ENCODE measurements at regions not wholly inside any gene's neighbourhood (a gene's known extent, or its start where the extent isn't known, plus 50 kb on each side); places are given as distances from the start of the nearest gene placed in this dataset.

- H2AFZ ChIP-seq (ENCODE audit: low read depth, low read length) = no peak overlapping the region
- intact Hi-C loops (cut with micrococcal nuclease) = no loop called here
- ChIA-PET POLR2A (no interaction called here), CTCF (no interaction called here)
- H3K79me2 ChIP-seq (ENCODE audit: control insufficient read depth, insufficient read depth, low read length) = no peaks in the 10 kb centered on the region
- dilution Hi-C loops (cut with MboI; ENCODE audit: extremely low pct_ligation_motif_present, low sequenced_read_pairs) = no loop called here
- no peak overlapping the region for H3K27ac ChIP-seq (ENCODE audit: insufficient read depth, low read depth, low read length)
- no peaks in the 10 kb centered on the region for H3K4me1 ChIP-seq (ENCODE audit: control insufficient read depth, extremely low read depth, insufficient read depth, low read length)
- H4K20me1 ChIP-seq (replicated peaks; ENCODE audit: control insufficient read depth, extremely low read depth, insufficient read depth, low read length) = no peaks in the 10 kb centered on the region
- H3K27me3 ChIP-seq (ENCODE audit: control insufficient read depth in 2 of 2, insufficient read depth in 2 of 2, low read length in 2 of 2) = no peaks in the 10 kb centered on the region
- no peak overlapping the region for H3K4me3 ChIP-seq (replicated peaks in 1 of 3; ENCODE audit: insufficient read depth in 1 of 3, low read depth in 1 of 3, low read length in 3 of 3)
- no peak overlapping the region for H3K4me2 ChIP-seq (ENCODE audit: insufficient read depth, low read length)
- no peak overlapping the region for H3K9ac ChIP-seq (replicated peaks; ENCODE audit: extremely low read depth, insufficient read depth, low read length)
- BruUV-seq (replicated peaks) = no TSS peak
- no peaks in the 10 kb centered on the region for H3K36me3 ChIP-seq (ENCODE audit: control insufficient read depth in 2 of 2, extremely low read depth in 1 of 2, insufficient read depth in 2 of 2, low read length in 2 of 2)
- TF ChIP-seq JUN (IDR thresholded peaks at IDR 0.05; ENCODE audit: borderline replicate concordance, insufficient read depth, insufficient read length, low read depth) (no peak), POLR2AphosphoS5 (IDR thresholded peaks at IDR 0.05; ENCODE audit: insufficient read depth, low read depth, low read length) (no peak), EZH2 (IDR thresholded peaks at IDR 0.05; ENCODE audit: borderline replicate concordance, low read depth, low read length, severe bottlenecking) (no peak), FOS (IDR thresholded peaks at IDR 0.05; ENCODE audit: borderline replicate concordance, insufficient read depth, low read length) (no peak), GATA2 (IDR thresholded peaks at IDR 0.05; ENCODE audit: insufficient read depth, insufficient read length, low read depth, low read length) (no peak), MYC (IDR thresholded peaks at IDR 0.05; ENCODE audit: low read depth, low read length) (no peak), MAX (IDR thresholded peaks at IDR 0.05; ENCODE audit: insufficient read depth, insufficient read length) (no peak), CTCF (IDR thresholded peaks at IDR 0.05; ENCODE audit: extremely low read depth in 1 of 2, insufficient read depth in 1 of 2, low read depth in 1 of 2, low read length in 2 of 2) (no peak), POLR2A (IDR thresholded peaks at IDR 0.05; ENCODE audit: low read depth, low read length) (no peak)
- peaks cover 10% of the 10 kb centered on the region for H3K9me3 ChIP-seq (replicated peaks; ENCODE audit: control insufficient read depth, insufficient read depth, low read length)
- no peak for DNase-seq (ENCODE audit: low read depth, low spot score)
- no peak for FAIRE-seq
- no peaks in the 10 kb centered on the region for H3K9me1 ChIP-seq (replicated peaks; ENCODE audit: control insufficient read depth, extremely low read depth, insufficient read depth, low read length)
Measured at GRCh38 chr14:105929327-105930081, 403.1 kb downstream of the TMEM121 start.

All from endothelial cell of umbilical vein (primary cell).